ENCODE measurements at regions not wholly inside any gene's neighbourhood (a gene's known extent, or its start where the extent isn't known, plus 50 kb on each side); places are given as distances from the start of the nearest gene placed in this dataset.

DNA sequence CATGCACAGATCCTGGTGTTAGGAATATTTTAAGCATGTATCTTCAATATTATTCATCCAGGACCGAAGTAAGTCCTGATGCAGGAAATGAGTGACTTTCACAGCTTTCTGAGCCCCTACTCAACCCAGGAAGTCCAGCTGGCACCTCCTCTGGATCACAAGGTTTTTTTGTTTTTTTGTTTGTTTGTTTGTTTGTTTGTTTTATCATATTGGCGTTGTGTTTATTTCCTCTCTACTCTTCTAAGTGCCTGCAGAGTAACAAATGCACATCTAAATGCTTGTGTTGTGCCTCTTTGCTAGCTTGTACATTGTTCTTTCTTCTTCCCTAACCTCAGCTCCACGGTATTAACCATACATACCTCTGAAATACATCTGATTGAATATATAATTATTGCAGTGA is 594.3 kb upstream of the ADGRB3 start:
- TF ChIP-seq, protein P1, sequence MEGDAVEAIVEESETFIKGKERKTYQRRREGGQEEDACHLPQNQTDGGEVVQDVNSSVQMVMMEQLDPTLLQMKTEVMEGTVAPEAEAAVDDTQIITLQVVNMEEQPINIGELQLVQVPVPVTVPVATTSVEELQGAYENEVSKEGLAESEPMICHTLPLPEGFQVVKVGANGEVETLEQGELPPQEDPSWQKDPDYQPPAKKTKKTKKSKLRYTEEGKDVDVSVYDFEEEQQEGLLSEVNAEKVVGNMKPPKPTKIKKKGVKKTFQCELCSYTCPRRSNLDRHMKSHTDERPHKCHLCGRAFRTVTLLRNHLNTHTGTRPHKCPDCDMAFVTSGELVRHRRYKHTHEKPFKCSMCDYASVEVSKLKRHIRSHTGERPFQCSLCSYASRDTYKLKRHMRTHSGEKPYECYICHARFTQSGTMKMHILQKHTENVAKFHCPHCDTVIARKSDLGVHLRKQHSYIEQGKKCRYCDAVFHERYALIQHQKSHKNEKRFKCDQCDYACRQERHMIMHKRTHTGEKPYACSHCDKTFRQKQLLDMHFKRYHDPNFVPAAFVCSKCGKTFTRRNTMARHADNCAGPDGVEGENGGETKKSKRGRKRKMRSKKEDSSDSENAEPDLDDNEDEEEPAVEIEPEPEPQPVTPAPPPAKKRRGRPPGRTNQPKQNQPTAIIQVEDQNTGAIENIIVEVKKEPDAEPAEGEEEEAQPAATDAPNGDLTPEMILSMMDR (IDR thresholded peaks at IDR 0.05; ENCODE audit: borderline replicate concordance), result no peak
- no peak for DNase-seq
- H3K27me3 ChIP-seq (ENCODE audit: low read depth), result no peaks in the 10 kb centered on the region
- no peaks in the 10 kb centered on the region for H3K36me3 ChIP-seq
- H3K9me3 ChIP-seq (replicated peaks), result peaks cover 6% of the 10 kb centered on the region
- H3K4me3 ChIP-seq, result peak overlapping the region; percentile 49
- H3K27ac ChIP-seq (replicated peaks), result peak overlapping the region; percentile 36
- H3K4me1 ChIP-seq, result no peaks in the 10 kb centered on the region
- intact Hi-C loops (cut with micrococcal nuclease), result no loop called here

- TF ChIP-seq, protein P1 (IDR thresholded peaks at IDR 0.05; ENCODE audit: borderline replicate concordance), result no peak
- peak overlapping the region; percentile 36 for H3K27ac ChIP-seq (replicated peaks)
- peaks cover 8% of the 10 kb centered on the region for H3K9me3 ChIP-seq (replicated peaks)
- H3K36me3 ChIP-seq, result no peaks in the 10 kb centered on the region
- no peaks in the 10 kb centered on the region for H3K4me1 ChIP-seq
- no peaks in the 10 kb centered on the region for H3K27me3 ChIP-seq (ENCODE audit: low read depth)
- intact Hi-C loops (cut with micrococcal nuclease), result no loop called here
- peak overlapping the region; percentile 49 for H3K4me3 ChIP-seq
- no peak for DNase-seq
Observed at GRCh38 chr6:68040312-68040778, 594.7 kb upstream of the ADGRB3 start.

GRCh38 chr6:68039641-68040311 is 595.3 kb upstream of the ADGRB3 start:
- peak overlapping the region; percentile 36 for H3K27ac ChIP-seq (replicated peaks)
- no peak for DNase-seq
- intact Hi-C loops (cut with micrococcal nuclease), result no loop called here
- no peaks in the 10 kb centered on the region for H3K4me1 ChIP-seq
- TF ChIP-seq, protein P1 (IDR thresholded peaks at IDR 0.05; ENCODE audit: borderline replicate concordance), result no peak
- H3K27me3 ChIP-seq (ENCODE audit: low read depth), result no peaks in the 10 kb centered on the region
- no peaks in the 10 kb centered on the region for H3K36me3 ChIP-seq
- peak overlapping the region; percentile 49 for H3K4me3 ChIP-seq
- peaks cover 14% of the 10 kb centered on the region for H3K9me3 ChIP-seq (replicated peaks)

DNA sequence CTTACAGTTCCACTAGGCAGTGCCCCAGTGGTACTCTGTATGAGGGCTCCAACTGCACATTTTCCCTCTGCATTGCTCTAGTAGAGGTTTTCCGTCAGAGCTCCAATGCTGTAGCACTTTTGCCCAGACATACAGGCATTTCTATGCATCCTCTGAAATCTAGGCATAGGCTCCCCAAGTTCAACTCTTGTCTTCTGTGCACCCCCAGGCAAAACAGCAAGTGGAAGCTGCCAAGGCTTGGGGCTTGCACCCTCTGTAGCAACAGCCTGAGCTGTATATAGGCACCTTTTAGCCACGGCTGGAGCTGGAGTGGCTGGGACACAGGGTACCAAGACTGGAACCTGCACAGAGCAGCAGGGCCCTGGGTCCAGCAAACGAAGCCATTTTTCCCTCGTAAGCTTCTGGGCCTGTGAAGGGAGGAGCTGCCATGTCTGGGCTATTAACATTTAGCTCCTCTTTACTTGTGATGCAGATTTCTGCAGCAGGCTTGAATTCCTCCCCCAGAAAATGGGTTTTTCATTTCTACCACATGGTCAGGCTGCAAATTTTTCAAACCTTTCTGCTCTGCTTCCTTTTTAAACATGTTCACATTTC is 596.2 kb upstream of the ADGRB3 start:
- TF ChIP-seq, protein P1 (IDR thresholded peaks at IDR 0.05; ENCODE audit: borderline replicate concordance), result no peak
- intact Hi-C loops (cut with micrococcal nuclease), result no loop called here
- no peak for DNase-seq

DNA sequence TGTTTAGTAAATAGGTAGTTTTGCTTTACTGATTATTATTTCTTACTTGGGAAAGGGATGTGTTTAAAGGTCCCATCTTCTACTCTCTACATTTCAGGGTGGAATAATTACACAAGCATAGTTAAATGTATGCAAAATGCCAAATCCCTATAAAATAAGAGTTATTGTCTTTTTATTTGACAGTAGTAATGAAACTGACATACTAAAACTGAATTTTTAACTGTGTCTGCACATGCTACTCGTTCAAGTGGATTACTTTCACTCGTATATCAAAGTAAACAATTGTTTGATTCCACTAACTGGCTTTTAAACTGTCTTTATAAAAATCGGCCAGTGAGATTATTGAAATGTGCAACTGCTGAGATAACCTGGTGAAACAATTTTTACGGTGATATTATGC is 602.9 kb upstream of the ADGRB3 start:
- no peak for DNase-seq
- no peaks in the 10 kb centered on the region for H3K27me3 ChIP-seq (ENCODE audit: low read depth)
- no peak overlapping the region for H3K4me3 ChIP-seq
- no peak overlapping the region for H3K27ac ChIP-seq (replicated peaks)
- peaks cover 17% of the 10 kb centered on the region for H3K9me3 ChIP-seq (replicated peaks)
- H3K36me3 ChIP-seq, result no peaks in the 10 kb centered on the region
- no peaks in the 10 kb centered on the region for H3K4me1 ChIP-seq
- intact Hi-C loops (cut with micrococcal nuclease), result no loop called here
- TF ChIP-seq, protein P1 (IDR thresholded peaks at IDR 0.05; ENCODE audit: borderline replicate concordance), result no peak

More for the DNA sequence above, 596.2 kb upstream of the ADGRB3 start:
- no peaks in the 10 kb centered on the region for H3K36me3 ChIP-seq
- H3K27me3 ChIP-seq (ENCODE audit: low read depth), result no peaks in the 10 kb centered on the region
- no peaks in the 10 kb centered on the region for H3K4me1 ChIP-seq
- peaks cover 17% of the 10 kb centered on the region for H3K9me3 ChIP-seq (replicated peaks)
- no peak overlapping the region for H3K4me3 ChIP-seq
- no peak overlapping the region for H3K27ac ChIP-seq (replicated peaks)

All from left ventricle myocardium inferior (tissue), 1 donor.